RWPE2 (cell line): ENCODE measurements at regions not wholly inside any gene's neighbourhood (a gene's known extent, or its start where the extent isn't known, plus 50 kb on each side); places are given as distances from the start of the nearest gene placed in this dataset.

ENCODE experiments used
- ATAC-seq: fragments of 200-7000 bp; cut with Tn5 transposase; 3 replicates; pipeline ENCODE4 v1.9.1; 2021; ENCODE audit warnings: low read depth
- DNase-seq: peaks from one replicate; pipeline ENCODE4 v3.0.0-alpha.2; 2020; ENCODE audit warnings: low spot score
- H3K27ac ChIP-seq: fragments of 450-650 bp; 2 replicates; pipeline ENCODE4 v1.5.1; 2017; ENCODE audit warnings: mild to moderate bottlenecking; ENCODE audit not compliant: poor library complexity, severe bottlenecking
- H3K27me3 ChIP-seq: fragments of 250-450 bp; sonication (Bioruptor Pico); 2 replicates; pipeline ENCODE4 v1.5.1; 2021; ENCODE audit warnings: mild to moderate bottlenecking, moderate library complexity; ENCODE audit not compliant: insufficient read depth, poor library complexity, severe bottlenecking
- H3K36me3 ChIP-seq: fragments of 250-450 bp; sonication (Bioruptor Pico); 2 replicates; pipeline ENCODE4 v1.5.1; 2020; ENCODE audit warnings: low read depth, mild to moderate bottlenecking, moderate library complexity
- H3K4me1 ChIP-seq: fragments of 250-450 bp; sonication (Bioruptor Pico); 2 replicates; pipeline ENCODE4 v1.5.1; 2021; ENCODE audit warnings: mild to moderate bottlenecking, moderate library complexity; ENCODE audit not compliant: insufficient read depth, poor library complexity, severe bottlenecking
- H3K4me3 ChIP-seq: fragments of 250-450 bp; sonication (Bioruptor Pico); 2 replicates; pipeline ENCODE4 v1.5.1; 2021; ENCODE audit warnings: mild to moderate bottlenecking, moderate library complexity; ENCODE audit not compliant: severe bottlenecking
- H3K9me3 ChIP-seq: fragments of 250-450 bp; sonication (Bioruptor Pico); 2 replicates; pipeline ENCODE4 v1.5.1; 2021; ENCODE audit warnings: mild to moderate bottlenecking, moderate library complexity; ENCODE audit not compliant: severe bottlenecking
- TF ChIP-seq, protein P1 (sequence below): fragments of 450-650 bp; IDR thresholded peaks from one replicate; pipeline ENCODE4 v1.5.1; 2017; ENCODE audit warnings: mild to moderate bottlenecking, moderate library complexity; ENCODE audit not compliant: poor library complexity, severe bottlenecking

DNA sequence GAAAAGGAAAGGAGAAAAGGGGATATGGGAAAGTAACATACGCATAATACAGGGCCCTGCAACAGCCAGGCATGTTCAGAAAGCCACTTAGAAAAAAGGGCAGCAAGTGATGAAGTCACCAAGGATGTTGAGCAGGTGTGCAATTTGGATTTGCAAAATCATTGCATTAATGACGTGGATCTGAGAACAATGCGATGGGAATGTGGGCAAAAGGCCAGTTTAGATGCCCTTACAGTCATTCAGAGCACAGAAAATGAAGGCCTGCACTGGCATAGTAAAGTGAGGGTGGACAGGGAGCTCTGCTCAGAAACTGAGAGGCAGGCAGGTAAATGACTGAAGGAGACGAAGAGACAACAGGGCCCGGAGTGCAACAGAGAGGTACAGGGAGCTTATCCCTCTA is 123.7 kb upstream of the NHSL1 start:
- H3K4me3 ChIP-seq: no peak overlapping the region
- ATAC-seq (peak; percentile 96), DNase-seq (peak; percentile 69)
- H3K9me3 ChIP-seq: no peaks in the 10 kb centered on the region
- H3K36me3 ChIP-seq: no peaks in the 10 kb centered on the region; the same call in 1 of the 2 replicates
- TF ChIP-seq, protein P1, sequence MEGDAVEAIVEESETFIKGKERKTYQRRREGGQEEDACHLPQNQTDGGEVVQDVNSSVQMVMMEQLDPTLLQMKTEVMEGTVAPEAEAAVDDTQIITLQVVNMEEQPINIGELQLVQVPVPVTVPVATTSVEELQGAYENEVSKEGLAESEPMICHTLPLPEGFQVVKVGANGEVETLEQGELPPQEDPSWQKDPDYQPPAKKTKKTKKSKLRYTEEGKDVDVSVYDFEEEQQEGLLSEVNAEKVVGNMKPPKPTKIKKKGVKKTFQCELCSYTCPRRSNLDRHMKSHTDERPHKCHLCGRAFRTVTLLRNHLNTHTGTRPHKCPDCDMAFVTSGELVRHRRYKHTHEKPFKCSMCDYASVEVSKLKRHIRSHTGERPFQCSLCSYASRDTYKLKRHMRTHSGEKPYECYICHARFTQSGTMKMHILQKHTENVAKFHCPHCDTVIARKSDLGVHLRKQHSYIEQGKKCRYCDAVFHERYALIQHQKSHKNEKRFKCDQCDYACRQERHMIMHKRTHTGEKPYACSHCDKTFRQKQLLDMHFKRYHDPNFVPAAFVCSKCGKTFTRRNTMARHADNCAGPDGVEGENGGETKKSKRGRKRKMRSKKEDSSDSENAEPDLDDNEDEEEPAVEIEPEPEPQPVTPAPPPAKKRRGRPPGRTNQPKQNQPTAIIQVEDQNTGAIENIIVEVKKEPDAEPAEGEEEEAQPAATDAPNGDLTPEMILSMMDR: no peak
- no peak overlapping the region for H3K27ac ChIP-seq
- no peaks in the 10 kb centered on the region for H3K27me3 ChIP-seq
- peaks cover 14% of the 10 kb centered on the region for H3K4me1 ChIP-seq

DNA sequence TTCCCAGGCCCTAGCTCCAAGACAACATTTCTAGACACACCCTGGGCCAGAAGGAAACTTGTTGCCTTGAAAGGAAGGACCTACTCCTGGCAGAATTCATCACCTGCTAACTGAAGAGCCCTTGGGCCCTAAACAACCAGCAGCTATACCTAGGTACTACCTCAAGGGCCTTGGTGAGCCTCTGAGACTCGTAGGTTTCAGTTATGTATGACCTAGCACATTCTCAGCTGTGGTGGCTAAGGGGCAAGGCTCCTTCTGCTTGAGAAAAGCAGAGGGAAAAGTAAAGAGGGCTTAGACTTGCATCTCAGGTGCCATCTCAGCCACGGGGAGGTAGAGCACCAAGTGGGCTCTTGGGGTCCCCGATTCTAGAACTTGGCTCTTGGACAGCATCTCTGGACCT is 132.3 kb upstream of the NHSL1 start:
- no peaks in the 10 kb centered on the region for H3K36me3 ChIP-seq
- no peaks in the 10 kb centered on the region for H3K9me3 ChIP-seq
- no peak for DNase-seq
- H3K27ac ChIP-seq: no peak overlapping the region
- TF ChIP-seq, protein P1: no peak
- H3K4me1 ChIP-seq: no peaks in the 10 kb centered on the region
- ATAC-seq: no peak
- no peaks in the 10 kb centered on the region for H3K27me3 ChIP-seq
- no peak overlapping the region for H3K4me3 ChIP-seq

DNA sequence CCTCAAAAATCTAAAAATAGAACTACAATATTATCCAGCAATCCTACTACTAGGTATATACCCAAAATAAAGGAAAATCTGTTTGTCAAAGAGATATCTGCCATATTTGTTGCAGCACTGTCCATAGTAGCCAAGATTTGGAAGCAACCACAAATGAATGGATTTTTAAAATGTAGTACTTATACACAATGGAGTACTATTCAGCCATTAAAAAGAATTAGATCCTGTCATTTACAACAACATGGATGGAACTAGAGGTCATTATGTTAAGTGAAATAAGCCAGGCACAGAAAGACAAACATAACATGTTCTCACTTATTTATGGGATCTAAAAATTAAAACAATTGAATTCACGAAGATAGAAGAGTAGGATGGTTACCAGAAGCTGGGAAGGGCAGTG is 135.7 kb upstream of the CCDC28A start:
- Histone ChIP-seq H3K27me3 (no peaks in the 10 kb centered on the region), H3K27ac (no peak overlapping the region), H3K4me3 (no peak overlapping the region), H3K4me1 (no peaks in the 10 kb centered on the region), H3K9me3 (no peaks in the 10 kb centered on the region), H3K36me3 (no peaks in the 10 kb centered on the region)
- TF ChIP-seq, protein P1: no peak
- no peak for DNase-seq
- no peak for ATAC-seq

DNA sequence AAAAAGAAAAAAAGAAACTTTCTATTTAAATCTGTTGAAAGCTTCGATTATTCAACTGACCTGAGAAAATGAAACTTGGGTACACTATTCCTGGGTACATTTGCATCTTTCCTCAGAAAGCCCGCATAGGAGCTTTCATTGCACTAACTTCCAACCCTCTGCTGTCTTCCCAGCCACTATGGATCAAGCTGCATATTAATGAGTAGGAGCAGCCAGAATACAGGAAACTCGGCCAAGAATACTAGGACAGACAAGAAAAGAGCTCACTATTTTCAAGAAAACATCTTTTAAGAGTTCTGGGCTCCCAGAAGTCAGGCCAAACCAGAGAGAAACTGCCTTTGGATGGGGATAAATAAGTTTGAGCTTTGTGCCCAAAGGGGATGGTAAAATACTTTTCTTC is 135.0 kb upstream of the CCDC28A start:
- no peak for ATAC-seq

DNA sequence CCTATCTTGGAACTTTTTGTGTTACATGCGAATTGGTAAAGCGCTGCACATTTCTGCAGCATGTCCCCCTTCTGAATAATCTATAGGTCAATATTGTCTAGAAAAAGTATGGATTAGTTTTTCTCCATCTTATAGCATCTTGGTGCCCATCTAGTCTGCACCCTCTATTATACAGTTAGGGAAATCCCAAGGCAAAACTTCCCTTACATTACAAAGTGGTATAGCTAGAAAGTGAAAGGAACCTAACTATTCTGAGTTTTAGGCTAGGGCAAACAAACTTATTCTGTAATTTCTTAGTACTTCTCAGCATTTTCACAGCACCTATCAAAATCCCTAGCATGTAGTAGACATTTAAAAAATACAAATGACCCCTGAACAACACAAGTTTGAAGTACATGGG is 133.5 kb upstream of the CCDC28A start:
- DNase-seq (no peak), ATAC-seq (no peak)
- H3K27me3 ChIP-seq: no peaks in the 10 kb centered on the region
- TF ChIP-seq, protein P1: no peak
- H3K36me3 ChIP-seq: no peaks in the 10 kb centered on the region
- no peak overlapping the region for H3K4me3 ChIP-seq
- no peaks in the 10 kb centered on the region for H3K4me1 ChIP-seq
- H3K27ac ChIP-seq: no peak overlapping the region
- H3K9me3 ChIP-seq: no peaks in the 10 kb centered on the region

More for the DNA sequence above, 135.0 kb upstream of the CCDC28A start:
- TF ChIP-seq, protein P1: no peak
- no peaks in the 10 kb centered on the region for H3K4me1 ChIP-seq
- no peaks in the 10 kb centered on the region for H3K9me3 ChIP-seq
- no peak overlapping the region for H3K27ac ChIP-seq
- no peaks in the 10 kb centered on the region for H3K36me3 ChIP-seq
- no peak overlapping the region for H3K4me3 ChIP-seq
- DNase-seq: no peak
- H3K27me3 ChIP-seq: no peaks in the 10 kb centered on the region
